ENCODE measurements at regions not wholly inside any gene's neighbourhood (a gene's known extent, or its start where the extent isn't known, plus 50 kb on each side); places are given as distances from the start of the nearest gene placed in this dataset.

DNA sequence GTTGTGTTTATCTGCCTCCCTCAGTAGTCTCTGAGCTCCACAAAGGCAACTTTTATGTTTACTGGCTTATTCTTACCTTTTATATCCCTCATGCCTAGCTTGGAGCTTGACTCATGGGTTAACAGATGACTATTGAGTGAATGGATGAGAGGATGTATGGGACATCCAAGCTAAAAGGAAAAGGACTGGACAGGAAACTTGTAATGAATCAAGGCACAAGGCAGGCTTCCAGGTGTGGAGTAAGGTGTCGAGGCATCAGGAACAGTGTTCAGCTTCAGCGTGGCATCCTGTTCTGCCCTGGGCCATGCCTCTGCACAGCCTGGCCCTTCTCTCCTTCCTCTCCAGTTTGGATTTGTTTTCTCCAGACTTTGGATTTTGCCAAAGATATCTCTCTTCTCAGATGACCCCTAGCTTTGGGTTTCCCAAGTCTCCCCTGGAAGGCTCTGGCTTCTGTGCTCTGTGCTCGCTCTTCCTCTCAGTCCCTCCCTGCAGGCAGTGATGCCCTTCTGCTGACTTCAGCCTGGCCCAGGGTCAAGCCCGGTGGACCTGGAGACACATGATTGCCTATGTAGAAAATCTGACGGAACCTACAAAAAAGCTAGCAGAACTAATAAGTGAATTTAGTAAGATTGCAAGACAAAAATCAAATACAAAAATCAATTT, 367.3 kb downstream of the CXCL12 start:
- TF ChIP-seq CTCF (conservative IDR thresholded peaks at IDR 0.05) (no peak), ZFX (IDR thresholded peaks at IDR 0.05) (no peak)
